ENCODE measurements at regions not wholly inside any gene's neighbourhood (a gene's known extent, or its start where the extent isn't known, plus 50 kb on each side); places are given as distances from the start of the nearest gene placed in this dataset.

- intact Hi-C loops (cut with micrococcal nuclease) = no loop called here
- Histone ChIP-seq H3K4me3 (replicated peaks in 1 of 3; ENCODE audit: low read depth in 2 of 3, low read length in 3 of 3) (no peak overlapping the region), H3K4me1 (ENCODE audit: control insufficient read depth in 1 of 2, insufficient read depth in 2 of 2, low read length in 2 of 2) (no peaks in the 10 kb centered on the region), H4K20me1 (ENCODE audit: insufficient read depth, low read length) (no peaks in the 10 kb centered on the region), H3K27me3 (ENCODE audit: control insufficient read depth in 2 of 2, insufficient read depth in 2 of 2, low read length in 2 of 2) (no peaks in the 10 kb centered on the region), H3K4me2 (replicated peaks; ENCODE audit: extremely low read depth, low read length, poor library complexity, severe bottlenecking) (no peak overlapping the region), H2AFZ (ENCODE audit: insufficient read depth, low read depth, low read length, poor library complexity, severe bottlenecking) (no peak overlapping the region), H3K36me3 (replicated peaks in 1 of 2; ENCODE audit: control insufficient read depth in 1 of 2, insufficient read depth in 2 of 2, low read length in 2 of 2) (no peaks in the 10 kb centered on the region), H3K9ac (ENCODE audit: insufficient read depth, low read length, poor library complexity, severe bottlenecking) (no peak overlapping the region), H3K79me2 (ENCODE audit: insufficient read depth, low read length) (no peaks in the 10 kb centered on the region), H3K27ac (ENCODE audit: low read depth in 1 of 2, low read length in 2 of 2) (no peak overlapping the region), H3K9me3 (replicated peaks in 1 of 2; ENCODE audit: control insufficient read depth in 1 of 2, insufficient read depth in 1 of 2, low read length in 2 of 2) (no peaks in the 10 kb centered on the region)
- Mint-ChIP-seq H3K27ac (no peak overlapping the region), H3K4me3 (no peak overlapping the region), H3K36me3 (no peaks in the 10 kb centered on the region), H3K4me1 (no peaks in the 10 kb centered on the region), H3K27me3 (ENCODE audit: low read depth in 3 of 3) (peaks cover 0 to 3% (median 0%) of the 10 kb centered on the region in 3 donors), H3K9me3 (peaks cover 0 to 7% (median 3%) of the 10 kb centered on the region in 7 donors)
- 80% methylated on average over 1 of the region's 1 CpG for WGBS (ENCODE audit: insufficient coverage)
- TF ChIP-seq, protein P1, sequence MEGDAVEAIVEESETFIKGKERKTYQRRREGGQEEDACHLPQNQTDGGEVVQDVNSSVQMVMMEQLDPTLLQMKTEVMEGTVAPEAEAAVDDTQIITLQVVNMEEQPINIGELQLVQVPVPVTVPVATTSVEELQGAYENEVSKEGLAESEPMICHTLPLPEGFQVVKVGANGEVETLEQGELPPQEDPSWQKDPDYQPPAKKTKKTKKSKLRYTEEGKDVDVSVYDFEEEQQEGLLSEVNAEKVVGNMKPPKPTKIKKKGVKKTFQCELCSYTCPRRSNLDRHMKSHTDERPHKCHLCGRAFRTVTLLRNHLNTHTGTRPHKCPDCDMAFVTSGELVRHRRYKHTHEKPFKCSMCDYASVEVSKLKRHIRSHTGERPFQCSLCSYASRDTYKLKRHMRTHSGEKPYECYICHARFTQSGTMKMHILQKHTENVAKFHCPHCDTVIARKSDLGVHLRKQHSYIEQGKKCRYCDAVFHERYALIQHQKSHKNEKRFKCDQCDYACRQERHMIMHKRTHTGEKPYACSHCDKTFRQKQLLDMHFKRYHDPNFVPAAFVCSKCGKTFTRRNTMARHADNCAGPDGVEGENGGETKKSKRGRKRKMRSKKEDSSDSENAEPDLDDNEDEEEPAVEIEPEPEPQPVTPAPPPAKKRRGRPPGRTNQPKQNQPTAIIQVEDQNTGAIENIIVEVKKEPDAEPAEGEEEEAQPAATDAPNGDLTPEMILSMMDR (IDR thresholded peaks at IDR 0.05) = no peak
- DNase-seq = no peak
Observed at GRCh38 chr2:122357998-122358397, 602.5 kb downstream of the TSN start.

DNA sequence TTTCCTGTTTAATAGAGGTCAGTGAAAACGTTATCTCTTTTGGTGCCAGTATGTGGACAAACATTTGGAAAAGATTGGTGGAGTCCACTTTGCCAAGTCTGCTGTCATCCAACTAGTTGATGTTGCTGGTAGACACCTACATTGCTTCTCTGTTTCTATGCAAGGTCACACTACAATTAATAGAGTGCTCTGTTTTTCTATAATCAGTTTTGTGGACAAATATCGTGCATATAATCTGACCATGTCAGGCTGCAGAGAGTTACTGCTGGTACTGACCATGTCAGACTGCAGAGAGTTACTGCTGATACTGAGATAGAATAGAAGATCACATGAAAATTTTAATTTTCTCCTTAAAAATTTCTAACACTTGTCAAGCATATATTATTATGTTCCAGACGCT, 603.3 kb downstream of the TSN start:
- DNase-seq = no peak
- peaks cover 0 to 4% (median 0%) of the 10 kb centered on the region in 3 donors for H3K27me3 Mint-ChIP-seq (ENCODE audit: low read depth in 3 of 3)
- Histone ChIP-seq H3K9ac (ENCODE audit: insufficient read depth, low read length, poor library complexity, severe bottlenecking) (no peak overlapping the region), H4K20me1 (ENCODE audit: insufficient read depth, low read length) (no peaks in the 10 kb centered on the region), H3K79me2 (ENCODE audit: insufficient read depth, low read length) (no peaks in the 10 kb centered on the region), H3K4me3 (replicated peaks in 1 of 3; ENCODE audit: low read depth in 2 of 3, low read length in 3 of 3) (no peak overlapping the region), H3K4me2 (replicated peaks; ENCODE audit: extremely low read depth, low read length, poor library complexity, severe bottlenecking) (no peak overlapping the region), H3K27me3 (ENCODE audit: control insufficient read depth in 2 of 2, insufficient read depth in 2 of 2, low read length in 2 of 2) (no peaks in the 10 kb centered on the region), H3K27ac (ENCODE audit: low read depth in 1 of 2, low read length in 2 of 2) (no peak overlapping the region), H3K36me3 (replicated peaks in 1 of 2; ENCODE audit: control insufficient read depth in 1 of 2, insufficient read depth in 2 of 2, low read length in 2 of 2) (no peaks in the 10 kb centered on the region), H3K4me1 (ENCODE audit: control insufficient read depth in 1 of 2, insufficient read depth in 2 of 2, low read length in 2 of 2) (no peaks in the 10 kb centered on the region), H3K9me3 (replicated peaks in 1 of 2; ENCODE audit: control insufficient read depth in 1 of 2, insufficient read depth in 1 of 2, low read length in 2 of 2) (no peaks in the 10 kb centered on the region), H2AFZ (ENCODE audit: insufficient read depth, low read depth, low read length, poor library complexity, severe bottlenecking) (no peak overlapping the region)
- H3K9me3 Mint-ChIP-seq = peaks cover 0 to 7% (median 2%) of the 10 kb centered on the region in 7 donors
- H3K27ac Mint-ChIP-seq = no peak overlapping the region
- H3K36me3 Mint-ChIP-seq = no peaks in the 10 kb centered on the region
- H3K4me1 Mint-ChIP-seq = no peaks in the 10 kb centered on the region
- TF ChIP-seq, protein P1 (IDR thresholded peaks at IDR 0.05) = no peak
- no CpG with 5 or more reads among the region's 3 CpGs for WGBS (ENCODE audit: insufficient coverage)
- intact Hi-C loops (cut with micrococcal nuclease) = no loop called here
- no peak overlapping the region for H3K4me3 Mint-ChIP-seq
